ENCODE measurements at regions not wholly inside any gene's neighbourhood (a gene's known extent, or its start where the extent isn't known, plus 50 kb on each side); places are given as distances from the start of the nearest gene placed in this dataset.
"Not testable (repeated sequence)": the region's sequence is repeated elsewhere in the genome, so short reads cannot be mapped to it uniquely, and the experiment has no call there.

DNA sequence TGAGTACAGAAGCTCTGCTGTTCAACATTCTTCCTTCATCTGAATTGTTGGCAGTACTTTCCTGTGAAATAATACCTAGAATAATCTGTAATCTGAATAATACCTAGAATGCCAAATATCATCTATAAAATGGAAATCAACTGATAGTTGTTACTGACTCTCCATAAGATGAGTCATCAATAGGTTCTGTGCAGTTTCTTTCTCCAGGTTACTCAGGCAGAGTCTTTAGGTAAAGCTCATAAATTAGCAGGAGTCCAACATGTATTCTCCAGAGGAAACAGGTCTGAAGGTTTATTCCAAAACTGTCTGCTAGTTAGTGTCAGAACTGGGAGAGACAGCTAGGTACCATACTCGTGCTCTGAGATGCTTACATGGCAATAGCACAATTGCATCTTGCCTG, 282.0 kb upstream of the MAP2 start:
- Mint-ChIP-seq H3K4me3 (ENCODE audit: unreplicated experiment) (no peak overlapping the region), H3K4me1 (ENCODE audit: low read depth, unreplicated experiment) (peaks cover 2% of the 10 kb centered on the region), H3K36me3 (ENCODE audit: unreplicated experiment) (no peaks in the 10 kb centered on the region), H3K27me3 (ENCODE audit: unreplicated experiment) (no peaks in the 10 kb centered on the region), H3K27ac (ENCODE audit: unreplicated experiment) (no peak overlapping the region), H3K9me3 (ENCODE audit: unreplicated experiment) (no peaks in the 10 kb centered on the region)
- DNase-seq, result no peak
- TF ChIP-seq, protein P1, sequence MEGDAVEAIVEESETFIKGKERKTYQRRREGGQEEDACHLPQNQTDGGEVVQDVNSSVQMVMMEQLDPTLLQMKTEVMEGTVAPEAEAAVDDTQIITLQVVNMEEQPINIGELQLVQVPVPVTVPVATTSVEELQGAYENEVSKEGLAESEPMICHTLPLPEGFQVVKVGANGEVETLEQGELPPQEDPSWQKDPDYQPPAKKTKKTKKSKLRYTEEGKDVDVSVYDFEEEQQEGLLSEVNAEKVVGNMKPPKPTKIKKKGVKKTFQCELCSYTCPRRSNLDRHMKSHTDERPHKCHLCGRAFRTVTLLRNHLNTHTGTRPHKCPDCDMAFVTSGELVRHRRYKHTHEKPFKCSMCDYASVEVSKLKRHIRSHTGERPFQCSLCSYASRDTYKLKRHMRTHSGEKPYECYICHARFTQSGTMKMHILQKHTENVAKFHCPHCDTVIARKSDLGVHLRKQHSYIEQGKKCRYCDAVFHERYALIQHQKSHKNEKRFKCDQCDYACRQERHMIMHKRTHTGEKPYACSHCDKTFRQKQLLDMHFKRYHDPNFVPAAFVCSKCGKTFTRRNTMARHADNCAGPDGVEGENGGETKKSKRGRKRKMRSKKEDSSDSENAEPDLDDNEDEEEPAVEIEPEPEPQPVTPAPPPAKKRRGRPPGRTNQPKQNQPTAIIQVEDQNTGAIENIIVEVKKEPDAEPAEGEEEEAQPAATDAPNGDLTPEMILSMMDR (IDR thresholded peaks at IDR 0.05; ENCODE audit: partially characterized antibody, unreplicated experiment), result no peak

DNA sequence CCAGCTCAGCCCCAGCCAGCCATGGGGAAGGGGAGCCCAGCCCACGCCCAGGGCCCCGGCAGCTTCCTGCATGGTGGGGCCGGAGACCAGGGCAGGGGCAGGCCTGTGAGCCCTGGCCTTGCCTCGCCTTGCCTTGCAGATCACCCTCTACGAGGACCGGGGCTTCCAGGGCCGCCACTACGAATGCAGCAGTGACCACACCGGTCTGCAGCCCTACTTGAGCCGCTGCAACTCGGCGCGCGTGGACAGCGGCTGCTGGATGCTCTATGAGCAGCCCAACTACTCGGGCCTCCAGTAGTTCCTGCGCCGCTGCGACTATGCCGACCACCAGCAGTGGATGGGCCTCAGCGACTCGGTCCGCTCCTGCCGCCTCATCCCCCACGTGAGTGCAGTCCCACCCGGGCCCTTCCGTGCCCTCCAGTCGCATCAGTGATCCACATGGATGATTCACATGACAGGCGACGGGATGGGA, 278.6 kb upstream of the MAP2 start:
- H3K27me3 Mint-ChIP-seq (ENCODE audit: unreplicated experiment); DNase-seq; H3K9me3 Mint-ChIP-seq (ENCODE audit: unreplicated experiment); H3K36me3 Mint-ChIP-seq (ENCODE audit: unreplicated experiment); H3K27ac Mint-ChIP-seq (ENCODE audit: unreplicated experiment); H3K4me1 Mint-ChIP-seq (ENCODE audit: low read depth, unreplicated experiment); H3K4me3 Mint-ChIP-seq (ENCODE audit: unreplicated experiment): not testable (repeated sequence)

DNA sequence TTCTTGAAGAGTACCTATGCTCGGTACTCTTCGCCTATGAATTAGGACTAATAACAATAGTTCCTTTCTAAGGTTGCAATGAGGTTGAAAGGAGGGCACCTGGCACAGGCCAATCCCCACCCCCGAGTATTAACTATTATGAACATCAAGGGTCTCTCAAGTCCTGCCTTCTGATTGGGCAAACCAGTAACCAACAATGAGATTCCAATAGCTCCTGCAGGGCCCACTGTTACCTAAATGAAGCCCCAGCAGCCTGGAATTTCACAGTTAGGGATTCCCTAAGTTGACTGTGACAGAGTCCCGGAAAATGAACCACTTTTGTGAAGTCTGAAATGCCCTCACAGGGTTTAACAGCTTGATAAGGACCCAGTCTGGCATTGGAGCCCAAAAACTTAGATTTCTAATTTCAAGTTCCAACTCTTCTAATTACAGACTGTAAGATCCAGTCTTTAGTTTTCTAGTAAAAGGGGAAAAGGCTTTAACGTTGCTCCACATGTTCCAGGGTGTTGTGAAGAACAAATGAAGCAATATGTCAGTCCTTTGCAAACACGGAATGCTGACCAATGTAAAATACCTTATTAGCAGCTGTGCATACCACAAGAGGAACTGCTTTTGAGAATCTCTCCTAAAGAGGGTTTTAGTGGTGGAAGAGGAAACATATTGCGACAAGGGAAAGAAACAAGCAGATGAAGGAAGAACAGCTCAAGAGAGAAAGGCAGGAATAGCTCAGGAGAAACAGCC, 277.7 kb upstream of the MAP2 start:
- H3K27me3 Mint-ChIP-seq (ENCODE audit: unreplicated experiment), result no peaks in the 10 kb centered on the region
- H3K9me3 Mint-ChIP-seq (ENCODE audit: unreplicated experiment), result no peaks in the 10 kb centered on the region
- H3K27ac Mint-ChIP-seq (ENCODE audit: unreplicated experiment), result peak overlapping the region; percentile 38
- no peaks in the 10 kb centered on the region for H3K36me3 Mint-ChIP-seq (ENCODE audit: unreplicated experiment)
- peaks cover 8% of the 10 kb centered on the region for H3K4me1 Mint-ChIP-seq (ENCODE audit: low read depth, unreplicated experiment)
- TF ChIP-seq, protein P1 (IDR thresholded peaks at IDR 0.05; ENCODE audit: partially characterized antibody, unreplicated experiment), result no peak
- DNase-seq, result no peak
- no peak overlapping the region for H3K4me3 Mint-ChIP-seq (ENCODE audit: unreplicated experiment)

DNA sequence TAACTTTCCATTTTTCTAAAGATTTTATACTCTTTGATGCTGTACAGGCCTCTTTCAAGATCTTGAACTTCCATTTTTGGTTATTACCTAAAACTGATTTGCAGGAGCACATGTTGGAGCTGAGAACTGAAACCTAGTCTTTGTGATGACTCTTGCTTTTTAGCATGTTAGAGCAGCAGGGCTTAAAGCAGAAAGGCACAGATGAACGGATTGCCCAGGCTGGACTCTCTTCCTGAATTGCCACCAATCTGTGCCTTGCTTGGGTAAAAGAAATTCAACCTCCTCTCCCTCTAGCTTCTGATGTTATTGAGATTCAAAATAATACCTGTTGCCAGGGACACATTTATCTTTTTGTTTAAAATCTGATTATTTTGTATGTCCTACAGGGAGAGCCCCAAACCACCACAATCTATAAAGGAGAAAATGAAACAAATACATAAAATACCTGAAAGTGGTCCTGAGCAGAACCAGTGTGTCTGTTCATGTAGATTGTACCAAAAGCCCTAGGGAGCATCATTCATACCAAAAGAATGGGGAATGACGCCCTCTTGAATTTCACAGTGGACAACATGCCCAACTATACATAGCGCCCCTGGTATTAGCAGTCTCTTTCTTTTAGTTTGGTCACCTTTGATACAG, 277.0 kb upstream of the MAP2 start:
- no peaks in the 10 kb centered on the region for H3K27me3 Mint-ChIP-seq (ENCODE audit: unreplicated experiment)
- no peaks in the 10 kb centered on the region for H3K9me3 Mint-ChIP-seq (ENCODE audit: unreplicated experiment)
- TF ChIP-seq, protein P1 (IDR thresholded peaks at IDR 0.05; ENCODE audit: partially characterized antibody, unreplicated experiment), result no peak
- no peak for DNase-seq
- H3K4me3 Mint-ChIP-seq (ENCODE audit: unreplicated experiment), result no peak overlapping the region
- H3K4me1 Mint-ChIP-seq (ENCODE audit: low read depth, unreplicated experiment), result peaks cover 8% of the 10 kb centered on the region
- no peak overlapping the region for H3K27ac Mint-ChIP-seq (ENCODE audit: unreplicated experiment)
- H3K36me3 Mint-ChIP-seq (ENCODE audit: unreplicated experiment), result no peaks in the 10 kb centered on the region

DNA sequence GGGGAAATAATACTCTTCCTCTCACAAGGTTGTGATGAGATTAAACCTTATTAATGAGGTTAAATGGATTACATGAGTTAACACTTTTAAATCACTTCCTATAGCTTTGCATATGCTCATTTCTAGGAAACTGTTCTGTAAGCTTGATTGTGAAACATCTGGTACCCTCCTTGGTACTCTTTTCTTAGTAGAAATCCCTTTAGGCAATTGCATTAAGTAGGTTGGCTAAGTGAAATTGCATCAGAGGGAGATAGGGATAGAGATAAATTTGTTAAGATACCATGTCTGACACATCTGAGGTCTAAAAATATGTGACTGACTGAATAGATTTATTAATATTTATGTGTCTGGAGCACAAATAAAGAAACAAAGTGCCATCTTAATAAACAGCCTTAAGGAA, 275.9 kb upstream of the MAP2 start:
- DNase-seq, result no peak
- no peaks in the 10 kb centered on the region for H3K36me3 Mint-ChIP-seq (ENCODE audit: unreplicated experiment)
- TF ChIP-seq, protein P1 (IDR thresholded peaks at IDR 0.05; ENCODE audit: partially characterized antibody, unreplicated experiment), result no peak
- no peak overlapping the region for H3K27ac Mint-ChIP-seq (ENCODE audit: unreplicated experiment)
- H3K9me3 Mint-ChIP-seq (ENCODE audit: unreplicated experiment), result no peaks in the 10 kb centered on the region
- H3K4me1 Mint-ChIP-seq (ENCODE audit: low read depth, unreplicated experiment), result peaks cover 8% of the 10 kb centered on the region
- H3K27me3 Mint-ChIP-seq (ENCODE audit: unreplicated experiment), result no peaks in the 10 kb centered on the region
- no peak overlapping the region for H3K4me3 Mint-ChIP-seq (ENCODE audit: unreplicated experiment)
